ENCODE measurements at regions not wholly inside any gene's neighbourhood (a gene's known extent, or its start where the extent isn't known, plus 50 kb on each side); places are given as distances from the start of the nearest gene placed in this dataset.

DNA sequence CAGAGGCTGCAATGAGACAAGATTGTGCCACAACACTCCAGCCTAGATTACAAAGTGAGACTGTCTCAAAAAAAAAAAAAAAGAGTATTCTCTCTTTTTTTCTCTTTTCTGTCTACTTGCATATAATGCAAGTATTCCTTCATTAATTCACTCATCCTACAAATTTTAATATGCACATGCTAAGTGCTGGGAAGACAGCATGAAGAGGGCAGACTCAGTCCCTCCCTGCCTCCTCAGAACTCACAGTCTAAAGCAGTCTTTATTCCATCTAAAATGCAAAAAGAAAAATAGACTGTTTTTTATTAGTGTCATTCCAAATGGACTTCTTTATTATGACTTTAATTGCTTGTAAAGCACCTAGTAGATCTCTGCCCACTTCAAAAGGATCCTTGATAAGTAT, 85.6 kb downstream of the NKX6-1 start:
- Histone ChIP-seq H3K4me3 (no peak overlapping the region), H3K27me3 (no peaks in the 10 kb centered on the region), H3K27ac (no peak overlapping the region), H3K36me3 (no peaks in the 10 kb centered on the region), H3K4me1 (peaks cover 0 to 16% (median 10%) of the 10 kb centered on the region in 4 donors), H3K9me3 (no peaks in the 10 kb centered on the region)
- TF ChIP-seq, protein P1, sequence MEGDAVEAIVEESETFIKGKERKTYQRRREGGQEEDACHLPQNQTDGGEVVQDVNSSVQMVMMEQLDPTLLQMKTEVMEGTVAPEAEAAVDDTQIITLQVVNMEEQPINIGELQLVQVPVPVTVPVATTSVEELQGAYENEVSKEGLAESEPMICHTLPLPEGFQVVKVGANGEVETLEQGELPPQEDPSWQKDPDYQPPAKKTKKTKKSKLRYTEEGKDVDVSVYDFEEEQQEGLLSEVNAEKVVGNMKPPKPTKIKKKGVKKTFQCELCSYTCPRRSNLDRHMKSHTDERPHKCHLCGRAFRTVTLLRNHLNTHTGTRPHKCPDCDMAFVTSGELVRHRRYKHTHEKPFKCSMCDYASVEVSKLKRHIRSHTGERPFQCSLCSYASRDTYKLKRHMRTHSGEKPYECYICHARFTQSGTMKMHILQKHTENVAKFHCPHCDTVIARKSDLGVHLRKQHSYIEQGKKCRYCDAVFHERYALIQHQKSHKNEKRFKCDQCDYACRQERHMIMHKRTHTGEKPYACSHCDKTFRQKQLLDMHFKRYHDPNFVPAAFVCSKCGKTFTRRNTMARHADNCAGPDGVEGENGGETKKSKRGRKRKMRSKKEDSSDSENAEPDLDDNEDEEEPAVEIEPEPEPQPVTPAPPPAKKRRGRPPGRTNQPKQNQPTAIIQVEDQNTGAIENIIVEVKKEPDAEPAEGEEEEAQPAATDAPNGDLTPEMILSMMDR (IDR thresholded peaks at IDR 0.05) = no peak
- TF ChIP-seq POLR2AphosphoS5 (IDR thresholded peaks at IDR 0.05) (no peak), POLR2A (IDR thresholded peaks at IDR 0.05) (no peak), EP300 (IDR thresholded peaks at IDR 0.05) (no peak)
- intact Hi-C loops (cut with DNase I) = no loop called here
- DNase-seq = no peak

- no peak for DNase-seq
- TF ChIP-seq EP300 (IDR thresholded peaks at IDR 0.05) = no peak
- Histone ChIP-seq H3K9me3 (no peaks in the 10 kb centered on the region), H3K36me3 (no peaks in the 10 kb centered on the region), H3K4me1 (peaks cover 0 to 16% (median 10%) of the 10 kb centered on the region in 4 donors), H3K27me3 (no peaks in the 10 kb centered on the region), H3K27ac (no peak overlapping the region), H3K4me3 (no peak overlapping the region)
- WGBS, 2 donors = 28 to 75% methylated on average over 1 of the region's 1 CpG
- intact Hi-C loops (cut with DNase I) = no loop called here
These were observed 87.0 kb downstream of the NKX6-1 start for GRCh38 chr4:84412062-84412461.

DNA sequence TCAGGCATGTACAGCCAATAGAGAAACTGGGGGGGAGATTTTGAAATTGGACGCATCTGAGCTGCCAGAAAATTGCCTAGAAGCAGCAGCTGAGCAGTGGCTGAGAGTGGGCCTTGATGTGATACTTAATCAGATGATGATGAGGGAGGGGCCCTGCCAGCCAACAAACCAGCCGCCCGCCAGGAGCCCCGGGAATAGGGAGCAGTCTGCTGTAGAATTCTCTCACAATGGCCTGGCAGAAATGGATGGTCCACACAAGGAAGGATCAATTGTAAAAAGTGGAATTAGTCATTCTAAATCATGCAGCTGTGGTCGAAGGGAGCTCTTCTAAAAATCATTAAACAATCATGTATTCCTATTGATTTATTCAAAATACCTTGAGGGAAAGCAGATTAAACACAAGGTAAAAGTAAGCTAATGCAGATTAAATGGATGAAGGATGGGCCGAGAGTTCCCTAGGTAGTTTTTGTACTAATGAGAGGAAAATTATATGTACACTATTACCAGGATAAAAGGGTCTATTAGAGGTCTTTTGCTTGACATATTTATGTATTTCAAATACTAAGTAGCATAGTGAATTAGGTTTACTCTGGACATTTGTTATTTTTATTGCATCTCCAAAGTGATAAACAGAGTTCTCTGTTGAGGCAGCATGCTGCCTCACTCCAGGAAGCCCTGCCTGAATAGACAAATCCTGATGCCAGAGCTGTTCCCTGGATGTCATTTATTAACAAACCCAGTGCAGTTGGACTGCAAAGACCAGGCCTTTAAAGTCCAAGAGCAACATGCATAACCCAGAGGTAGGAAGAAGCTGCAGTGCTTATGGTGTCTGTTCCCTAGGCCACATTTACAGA, 91.3 kb downstream of the NKX6-1 start:
- intact Hi-C loops (cut with DNase I) = no loop called here
- WGBS, 2 donors = 82 to 90% methylated on average over 6 of the region's 6 CpGs

GRCh38 chr4:84403656-84404055, 95.4 kb downstream of the NKX6-1 start:
- intact Hi-C loops (cut with DNase I) = no loop called here
- Histone ChIP-seq H3K27ac (no peak overlapping the region), H3K9me3 (no peaks in the 10 kb centered on the region), H3K4me3 (no peak overlapping the region), H3K27me3 (no peaks in the 10 kb centered on the region), H3K36me3 (no peaks in the 10 kb centered on the region), H3K4me1 (no peaks in the 10 kb centered on the region)
- TF ChIP-seq, protein P1 (IDR thresholded peaks at IDR 0.05) = no peak
- TF ChIP-seq POLR2AphosphoS5 (IDR thresholded peaks at IDR 0.05) (no peak), POLR2A (IDR thresholded peaks at IDR 0.05) (no peak), EP300 (IDR thresholded peaks at IDR 0.05) (no peak)
- no peak for DNase-seq
- WGBS, 2 donors = 77 to 89% methylated on average over 4 of the region's 4 CpGs

More for the DNA sequence above, 91.3 kb downstream of the NKX6-1 start:
- peaks cover 0 to 16% (median 10%) of the 10 kb centered on the region in 4 donors for H3K4me1 ChIP-seq
- H3K27ac ChIP-seq = no peak overlapping the region
- DNase-seq = no peak
- no peaks in the 10 kb centered on the region for H3K9me3 ChIP-seq
- H3K4me3 ChIP-seq = no peak overlapping the region
- no peaks in the 10 kb centered on the region for H3K27me3 ChIP-seq
- TF ChIP-seq EP300 (IDR thresholded peaks at IDR 0.05) (no peak), POLR2A (IDR thresholded peaks at IDR 0.05) (no peak), POLR2AphosphoS5 (IDR thresholded peaks at IDR 0.05) (no peak)
- TF ChIP-seq, protein P1 (IDR thresholded peaks at IDR 0.05) = no peak
- no peaks in the 10 kb centered on the region for H3K36me3 ChIP-seq

GRCh38 chr4:84401701-84402306, 97.3 kb downstream of the NKX6-1 start:
- H3K9me3 ChIP-seq = no peaks in the 10 kb centered on the region
- no peaks in the 10 kb centered on the region for H3K27me3 ChIP-seq
- no peak overlapping the region for H3K27ac ChIP-seq
- no peaks in the 10 kb centered on the region for H3K4me1 ChIP-seq
- no peak for TF ChIP-seq POLR2AphosphoS5 (IDR thresholded peaks at IDR 0.05)
- TF ChIP-seq EP300 (IDR thresholded peaks at IDR 0.05) = no peak
- TF ChIP-seq, protein P1 (IDR thresholded peaks at IDR 0.05) = no peak
- TF ChIP-seq POLR2A (IDR thresholded peaks at IDR 0.05) = no peak
- H3K36me3 ChIP-seq = no peaks in the 10 kb centered on the region
- WGBS, 2 donors = 40 to 52% methylated on average over 3 of the region's 3 CpGs
- H3K4me3 ChIP-seq = no peak overlapping the region
- no peak for DNase-seq
- intact Hi-C loops (cut with DNase I) = no loop called here
